K562 (cell line): ENCODE measurements at regions not wholly inside any gene's neighbourhood (a gene's known extent, or its start where the extent isn't known, plus 50 kb on each side); places are given as distances from the start of the nearest gene placed in this dataset.

Experiments used
- ATAC-seq: fragments of 200-7000 bp; cut with Tn5 transposase; 3 replicates; pipeline ENCODE4 v1.9.1; 2020; ENCODE audit warnings: moderate library complexity
- BruUV-seq: library from RNA; stranded (reverse); fragments of 400-500 nt; replicated peaks from 2 replicates; lab custom pipeline; 2021; lab: Mats Ljungman, UMichigan
- CTCF ChIA-PET: fragments of 300-600 bp; formaldehyde crosslinking; extraction: SDS; loops from one replicate; lab custom pipeline; 2021; ENCODE audit warnings: low intra/inter-chr PET ratio; lab: Yijun Ruan, JAX
- POLR2A ChIA-PET: fragments of 300-600, 350-650 bp; sonication (Branson Sonifier 250); formaldehyde crosslinking; extraction: SDS; loops from one replicate; lab custom pipeline; 2021; ENCODE audit warnings: antibody characterized with exemption, inconsistent platforms; lab: Yijun Ruan, JAX
- DNase-seq, 4 experiments: peaks; one replicate each; pipeline versions ENCODE4 v3.0.0 to v3.0.0-alpha.2; 2011 to 2018; ENCODE audit warnings: low spot score in 3 of 4, mixed read lengths in 3 of 4; ENCODE audit errors: extremely low read depth in 1 of 4
- FAIRE-seq: peaks from 2 replicates; lab custom pipeline; 2011; peaks lifted over from hg19 to GRCh38; lab: Jason Lieb, UNC
- H2AFZ ChIP-seq: 2 replicates; pipeline ENCODE4 v1.6.0; 2011; ENCODE audit warnings: low read depth, low read length, control low read depth, inconsistent platforms
- H3K27ac ChIP-seq: fragments of 200-600 bp; 3 replicates; pipeline ENCODE4 v1.8.0; 2011; ENCODE audit warnings: low read depth, mild to moderate bottlenecking, control low read depth, inconsistent platforms, low read length, moderate library complexity, mixed read lengths; ENCODE audit errors: extremely low read depth
- H3K27me3 ChIP-seq, 2 experiments: fragments of 300-600 bp in 1 of 2; 2 replicates in 1 of 2; 3 replicates in 1 of 2; pipeline versions ENCODE4 v1.6.0 to v1.8.0; 2011; ENCODE audit warnings: inconsistent platforms in 2 of 2, low read length in 2 of 2, mild to moderate bottlenecking in 1 of 2, mixed read lengths in 1 of 2, moderate library complexity in 1 of 2; ENCODE audit not compliant: control insufficient read depth in 2 of 2, insufficient read depth in 2 of 2
- H3K36me3 ChIP-seq: fragments of 300-600 bp; 3 replicates; pipeline ENCODE4 v1.8.0; 2011; ENCODE audit warnings: mild to moderate bottlenecking, low read length, inconsistent platforms; ENCODE audit not compliant: control insufficient read depth, insufficient read depth
- H3K4me1 ChIP-seq, 2 experiments: fragments of 200-600 bp in 1 of 2; replicated peaks in 1 of 2; 2 replicates in 1 of 2; 3 replicates in 1 of 2; pipeline versions ENCODE4 v1.5.1 to v1.8.0; 2011; ENCODE audit warnings: inconsistent platforms in 2 of 2, low read length in 2 of 2, mild to moderate bottlenecking in 1 of 2, mixed read lengths in 1 of 2, moderate library complexity in 1 of 2; ENCODE audit not compliant: control insufficient read depth in 2 of 2, insufficient read depth in 2 of 2
- H3K4me2 ChIP-seq: 2 replicates; pipeline ENCODE4 v1.6.1; 2011; ENCODE audit warnings: low read length, control low read depth, inconsistent platforms, mixed read lengths; ENCODE audit not compliant: insufficient read depth
- H3K4me3 ChIP-seq: fragments of 200-600 bp; sonication (generic), shearing (Covaris generic); 2 replicates; pipeline ENCODE4 v1.5.1; 2016; ENCODE audit warnings: control low read depth, inconsistent platforms
- H3K79me2 ChIP-seq: fragments of 200-600 bp; 3 replicates; pipeline ENCODE4 v1.8.0; 2011; ENCODE audit warnings: low read length, inconsistent platforms; ENCODE audit not compliant: control insufficient read depth, insufficient read depth
- H3K9ac ChIP-seq, 2 experiments: 2 replicates each; pipeline versions ENCODE4 v1.6.0 to v1.6.1; 2011; ENCODE audit warnings: low read depth in 2 of 2, low read length in 2 of 2, control low read depth in 1 of 2, inconsistent platforms in 1 of 2, mild to moderate bottlenecking in 1 of 2, mixed read lengths in 1 of 2; ENCODE audit not compliant: insufficient read depth in 1 of 2
- H3K9me1 ChIP-seq: one replicate; pipeline ENCODE4 v1.6.0; 2011; ENCODE audit warnings: inconsistent platforms, mild to moderate bottlenecking, low read length, moderate library complexity; ENCODE audit not compliant: control insufficient read depth, insufficient read depth
- H3K9me3 ChIP-seq: replicated peaks from 2 replicates; pipeline ENCODE4 v1.5.1; 2011; ENCODE audit warnings: low read depth, low read length, inconsistent platforms; ENCODE audit not compliant: control insufficient read depth, insufficient read depth
- H4K20me1 ChIP-seq: replicated peaks from 2 replicates; pipeline ENCODE4 v1.6.1; 2011; ENCODE audit warnings: low read length, inconsistent platforms, mixed read lengths; ENCODE audit not compliant: control insufficient read depth, insufficient read depth
- ESRRB ChIP-seq: fragments of 250-450 bp; sonication (Bioruptor Pico); IDR thresholded peaks from 2 replicates; pipeline ENCODE4 v1.5.0; 2020; ENCODE audit warnings: mild to moderate bottlenecking, moderate library complexity, borderline replicate concordance
- FOXP1 ChIP-seq: sonication (generic); formaldehyde crosslinking; IDR thresholded peaks from 2 replicates; pipeline ENCODE4 v1.8.0; 2022; ENCODE audit warnings: mild to moderate bottlenecking, missing genetic modification reagents
- STAT5B ChIP-seq: fragments of 250-450 bp; sonication (Bioruptor Pico); IDR thresholded peaks from 2 replicates; pipeline ENCODE4 v1.8.0; 2021; ENCODE audit warnings: mild to moderate bottlenecking, inconsistent platforms
- ZNF384 ChIP-seq: IDR thresholded peaks from 2 replicates; pipeline ENCODE4 v1.6.1; 2012; ENCODE audit warnings: low read depth, low read length, improper control_type of control experiment
- ZNF707 ChIP-seq: fragments of 250-450 bp; sonication (Bioruptor Pico); conservative IDR thresholded peaks from 2 replicates; pipeline ENCODE4 v1.8.0; 2022; ENCODE audit warnings: inconsistent platforms, mild to moderate bottlenecking, moderate library complexity
- WGBS: fragments of 100-300 bp; shearing (Covaris generic); methylation state at CpG from one replicate; pipeline ENCODE4 v1.1.6; 2016; ENCODE audit warnings: low coverage, mixed read lengths; ENCODE audit not compliant: insufficient coverage; ENCODE audit errors: missing lambda C conversion rate; 5-methylcytosine and 5-hydroxymethylcytosine counted together
- in situ Hi-C: fragments of 300-500 bp; cut with MboI; formaldehyde crosslinking; loops from 4 replicates; pipeline ENCODE4 v1.15.0; 2018; ENCODE audit warnings: inconsistent platforms, mixed read lengths
- intact Hi-C: fragments of 100-400 bp; cut with micrococcal nuclease; formaldehyde crosslinking; loops from 2 replicates; pipeline ENCODE4 v1.14.2; 2022
- TF ChIP-seq, protein P1 (sequence below), 2 experiments: fragments of 450-650 bp in 1 of 2; IDR thresholded peaks; 2 replicates each; pipeline ENCODE4 v1.6.1; 2011 to 2017; ENCODE audit warnings: low read depth in 2 of 2, antibody characterized with exemption in 1 of 2, borderline replicate concordance in 1 of 2, low read length in 1 of 2, mild to moderate bottlenecking in 1 of 2, mixed read lengths in 1 of 2; ENCODE audit not compliant: control insufficient read depth in 1 of 2
- TF ChIP-seq, protein P2 (sequence below): conservative IDR thresholded peaks from 2 replicates; pipeline ENCODE4 v1.6.1; 2011; ENCODE audit warnings: low read depth, mild to moderate bottlenecking, low read length; ENCODE audit not compliant: control insufficient read depth
- TF ChIP-seq, protein P3 (sequence below), 2 experiments: fragments of 450-650 bp in 1 of 2; sonication (generic) in 1 of 2; formaldehyde crosslinking in 1 of 2; IDR thresholded peaks in 1 of 2; conservative IDR thresholded peaks in 1 of 2; 2 replicates each; pipeline versions ENCODE4 v1.6.1 to v1.8.1; 2016 to 2023; ENCODE audit warnings: mild to moderate bottlenecking in 2 of 2, moderate library complexity in 2 of 2, inconsistent platforms in 1 of 2, missing genetic modification reagents in 1 of 2
- TF ChIP-seq, protein P4 (sequence below), 2 experiments: fragments of 150-350 bp in 1 of 2; IDR thresholded peaks; 2 replicates each; pipeline ENCODE4 v1.6.1; 2012 to 2016; ENCODE audit warnings: low read depth in 2 of 2, low read length in 2 of 2, mild to moderate bottlenecking in 1 of 2, moderate library complexity in 1 of 2
- TF ChIP-seq, protein P5 (sequence below): fragments of 250-450 bp; sonication (Bioruptor Pico); IDR thresholded peaks from 2 replicates; pipeline ENCODE4 v1.5.0; 2022; ENCODE audit warnings: mild to moderate bottlenecking

DNA sequence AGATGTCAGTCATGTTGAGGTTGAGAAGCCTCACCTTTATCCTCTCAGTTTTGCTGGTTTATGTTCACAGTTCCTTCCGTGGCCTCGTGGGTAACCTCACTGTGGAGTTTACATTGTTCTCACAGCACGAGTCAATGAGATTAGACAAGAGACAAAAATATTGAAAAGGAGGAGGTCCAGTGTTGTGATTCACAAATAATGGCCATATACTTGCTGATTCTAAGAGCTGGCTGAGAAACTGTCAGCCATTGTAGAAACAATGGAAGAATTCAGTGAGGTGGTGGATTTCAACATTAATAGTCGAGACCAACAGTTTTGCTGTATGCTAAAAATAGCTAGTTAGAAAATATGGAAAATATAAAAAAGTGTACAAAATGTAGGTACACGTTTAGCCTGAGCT, 176.4 kb upstream of the WSCD1 start:
- 2% methylated on average over 5 of the region's 5 CpGs for WGBS
- ATAC-seq (no peak), FAIRE-seq (no peak), DNase-seq (no peak)
- Histone ChIP-seq H3K36me3 (no peaks in the 10 kb centered on the region), H3K27ac (no peak overlapping the region), H3K4me1 (no peaks in the 10 kb centered on the region), H3K4me3 (no peak overlapping the region), H3K4me2 (no peak overlapping the region), H3K79me2 (no peaks in the 10 kb centered on the region), H3K9me3 (no peaks in the 10 kb centered on the region), H3K27me3 (peaks cover 0 to 5% of the 10 kb centered on the region in 2 experiments; a peak in 1 of 5 replicates), H2AFZ (no peak overlapping the region), H3K9me1 (no peaks in the 10 kb centered on the region), H4K20me1 (no peaks in the 10 kb centered on the region), H3K9ac (no peak overlapping the region)
- CTCF ChIA-PET, result no interaction called here
- POLR2A ChIA-PET, result no interaction called here
- TF ChIP-seq FOXP1 (CRISPR knock-in tag) (no peak), ZNF384 (no peak), STAT5B (no peak), ZNF707 (no peak), ESRRB (CRISPR knock-in tag) (no peak)
- TF ChIP-seq, protein P1, sequence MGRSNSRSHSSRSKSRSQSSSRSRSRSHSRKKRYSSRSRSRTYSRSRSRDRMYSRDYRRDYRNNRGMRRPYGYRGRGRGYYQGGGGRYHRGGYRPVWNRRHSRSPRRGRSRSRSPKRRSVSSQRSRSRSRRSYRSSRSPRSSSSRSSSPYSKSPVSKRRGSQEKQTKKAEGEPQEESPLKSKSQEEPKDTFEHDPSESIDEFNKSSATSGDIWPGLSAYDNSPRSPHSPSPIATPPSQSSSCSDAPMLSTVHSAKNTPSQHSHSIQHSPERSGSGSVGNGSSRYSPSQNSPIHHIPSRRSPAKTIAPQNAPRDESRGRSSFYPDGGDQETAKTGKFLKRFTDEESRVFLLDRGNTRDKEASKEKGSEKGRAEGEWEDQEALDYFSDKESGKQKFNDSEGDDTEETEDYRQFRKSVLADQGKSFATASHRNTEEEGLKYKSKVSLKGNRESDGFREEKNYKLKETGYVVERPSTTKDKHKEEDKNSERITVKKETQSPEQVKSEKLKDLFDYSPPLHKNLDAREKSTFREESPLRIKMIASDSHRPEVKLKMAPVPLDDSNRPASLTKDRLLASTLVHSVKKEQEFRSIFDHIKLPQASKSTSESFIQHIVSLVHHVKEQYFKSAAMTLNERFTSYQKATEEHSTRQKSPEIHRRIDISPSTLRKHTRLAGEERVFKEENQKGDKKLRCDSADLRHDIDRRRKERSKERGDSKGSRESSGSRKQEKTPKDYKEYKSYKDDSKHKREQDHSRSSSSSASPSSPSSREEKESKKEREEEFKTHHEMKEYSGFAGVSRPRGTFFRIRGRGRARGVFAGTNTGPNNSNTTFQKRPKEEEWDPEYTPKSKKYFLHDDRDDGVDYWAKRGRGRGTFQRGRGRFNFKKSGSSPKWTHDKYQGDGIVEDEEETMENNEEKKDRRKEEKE (IDR thresholded peaks at IDR 0.05; ENCODE audit: borderline replicate concordance in 1 of 2, control insufficient read depth in 1 of 2, low read depth in 2 of 2, low read length in 1 of 2), result no peak
- TF ChIP-seq, protein P2, sequence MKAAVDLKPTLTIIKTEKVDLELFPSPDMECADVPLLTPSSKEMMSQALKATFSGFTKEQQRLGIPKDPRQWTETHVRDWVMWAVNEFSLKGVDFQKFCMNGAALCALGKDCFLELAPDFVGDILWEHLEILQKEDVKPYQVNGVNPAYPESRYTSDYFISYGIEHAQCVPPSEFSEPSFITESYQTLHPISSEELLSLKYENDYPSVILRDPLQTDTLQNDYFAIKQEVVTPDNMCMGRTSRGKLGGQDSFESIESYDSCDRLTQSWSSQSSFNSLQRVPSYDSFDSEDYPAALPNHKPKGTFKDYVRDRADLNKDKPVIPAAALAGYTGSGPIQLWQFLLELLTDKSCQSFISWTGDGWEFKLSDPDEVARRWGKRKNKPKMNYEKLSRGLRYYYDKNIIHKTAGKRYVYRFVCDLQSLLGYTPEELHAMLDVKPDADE, result no peak
- TF ChIP-seq, protein P3, sequence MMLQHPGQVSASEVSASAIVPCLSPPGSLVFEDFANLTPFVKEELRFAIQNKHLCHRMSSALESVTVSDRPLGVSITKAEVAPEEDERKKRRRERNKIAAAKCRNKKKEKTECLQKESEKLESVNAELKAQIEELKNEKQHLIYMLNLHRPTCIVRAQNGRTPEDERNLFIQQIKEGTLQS (IDR thresholded peaks at IDR 0.05), result no peak
- TF ChIP-seq, protein P3 (CRISPR knock-in tag; conservative IDR thresholded peaks at IDR 0.05), result no peak
- TF ChIP-seq, protein P4, sequence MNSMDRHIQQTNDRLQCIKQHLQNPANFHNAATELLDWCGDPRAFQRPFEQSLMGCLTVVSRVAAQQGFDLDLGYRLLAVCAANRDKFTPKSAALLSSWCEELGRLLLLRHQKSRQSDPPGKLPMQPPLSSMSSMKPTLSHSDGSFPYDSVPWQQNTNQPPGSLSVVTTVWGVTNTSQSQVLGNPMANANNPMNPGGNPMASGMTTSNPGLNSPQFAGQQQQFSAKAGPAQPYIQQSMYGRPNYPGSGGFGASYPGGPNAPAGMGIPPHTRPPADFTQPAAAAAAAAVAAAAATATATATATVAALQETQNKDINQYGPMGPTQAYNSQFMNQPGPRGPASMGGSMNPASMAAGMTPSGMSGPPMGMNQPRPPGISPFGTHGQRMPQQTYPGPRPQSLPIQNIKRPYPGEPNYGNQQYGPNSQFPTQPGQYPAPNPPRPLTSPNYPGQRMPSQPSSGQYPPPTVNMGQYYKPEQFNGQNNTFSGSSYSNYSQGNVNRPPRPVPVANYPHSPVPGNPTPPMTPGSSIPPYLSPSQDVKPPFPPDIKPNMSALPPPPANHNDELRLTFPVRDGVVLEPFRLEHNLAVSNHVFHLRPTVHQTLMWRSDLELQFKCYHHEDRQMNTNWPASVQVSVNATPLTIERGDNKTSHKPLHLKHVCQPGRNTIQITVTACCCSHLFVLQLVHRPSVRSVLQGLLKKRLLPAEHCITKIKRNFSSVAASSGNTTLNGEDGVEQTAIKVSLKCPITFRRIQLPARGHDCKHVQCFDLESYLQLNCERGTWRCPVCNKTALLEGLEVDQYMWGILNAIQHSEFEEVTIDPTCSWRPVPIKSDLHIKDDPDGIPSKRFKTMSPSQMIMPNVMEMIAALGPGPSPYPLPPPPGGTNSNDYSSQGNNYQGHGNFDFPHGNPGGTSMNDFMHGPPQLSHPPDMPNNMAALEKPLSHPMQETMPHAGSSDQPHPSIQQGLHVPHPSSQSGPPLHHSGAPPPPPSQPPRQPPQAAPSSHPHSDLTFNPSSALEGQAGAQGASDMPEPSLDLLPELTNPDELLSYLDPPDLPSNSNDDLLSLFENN (IDR thresholded peaks at IDR 0.05; ENCODE audit: low read depth in 2 of 2, low read length in 2 of 2), result no peak
- TF ChIP-seq, protein P5, sequence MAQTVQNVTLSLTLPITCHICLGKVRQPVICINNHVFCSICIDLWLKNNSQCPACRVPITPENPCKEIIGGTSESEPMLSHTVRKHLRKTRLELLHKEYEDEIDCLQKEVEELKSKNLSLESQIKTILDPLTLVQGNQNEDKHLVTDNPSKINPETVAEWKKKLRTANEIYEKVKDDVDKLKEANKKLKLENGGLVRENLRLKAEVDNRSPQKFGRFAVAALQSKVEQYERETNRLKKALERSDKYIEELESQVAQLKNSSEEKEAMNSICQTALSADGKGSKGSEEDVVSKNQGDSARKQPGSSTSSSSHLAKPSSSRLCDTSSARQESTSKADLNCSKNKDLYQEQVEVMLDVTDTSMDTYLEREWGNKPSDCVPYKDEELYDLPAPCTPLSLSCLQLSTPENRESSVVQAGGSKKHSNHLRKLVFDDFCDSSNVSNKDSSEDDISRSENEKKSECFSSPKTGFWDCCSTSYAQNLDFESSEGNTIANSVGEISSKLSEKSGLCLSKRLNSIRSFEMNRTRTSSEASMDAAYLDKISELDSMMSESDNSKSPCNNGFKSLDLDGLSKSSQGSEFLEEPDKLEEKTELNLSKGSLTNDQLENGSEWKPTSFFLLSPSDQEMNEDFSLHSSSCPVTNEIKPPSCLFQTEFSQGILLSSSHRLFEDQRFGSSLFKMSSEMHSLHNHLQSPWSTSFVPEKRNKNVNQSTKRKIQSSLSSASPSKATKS (CRISPR knock-in tag), result no peak
- intact Hi-C loops, result no loop called here
- no TSS peak for BruUV-seq
- in situ Hi-C loops, result no loop called here
